Gastroesophageal sphincter (tissue), 4 donors: ENCODE measurements at regions not wholly inside any gene's neighbourhood (a gene's known extent, or its start where the extent isn't known, plus 50 kb on each side); places are given as distances from the start of the nearest gene placed in this dataset.

Experiments used
- ATAC-seq: fragments of 150-250 bp; one replicate; pipeline ENCODE4 v1.9.1; 2016; ENCODE audit warnings: mild to moderate bottlenecking, moderate library complexity
- H3K27ac ChIP-seq, 4 donors: fragments of 200-600 bp; sonication (generic) in 3 of 4; 1 replicate in 3 of 4; 2 replicates in 1 of 4; pipeline ENCODE4 v1.5.1; 2016 to 2019
- H3K27me3 ChIP-seq: fragments of 200-600 bp; sonication (generic); one replicate; pipeline ENCODE4 v1.5.1; 2019
- H3K36me3 ChIP-seq, 2 donors: fragments of 200-600 bp; sonication (generic); one replicate each; pipeline ENCODE4 v1.5.1; 2019; ENCODE audit warnings: control low read depth in 1 of 2
- H3K4me1 ChIP-seq, 3 donors: fragments of 200-600 bp; sonication (generic); 1 replicate in 2 of 3; 2 replicates in 1 of 3; pipeline ENCODE4 v1.5.1; 2016 to 2019; ENCODE audit warnings: control low read depth in 2 of 3
- H3K4me3 ChIP-seq, 2 donors: fragments of 200-600 bp; sonication (generic); one replicate each; pipeline ENCODE4 v1.5.1; 2019; ENCODE audit warnings: mild to moderate bottlenecking in 1 of 2, moderate library complexity in 1 of 2
- H3K9me3 ChIP-seq, 3 donors: fragments of 200-600 bp; sonication (generic); one replicate each; pipeline ENCODE4 v1.5.1; 2017 to 2019; ENCODE audit warnings: control low read depth in 2 of 3
- CTCF ChIP-seq, 4 experiments: fragments of 200-600 bp in 2 of 4; fragments of 450-650 bp in 2 of 4; sonication (generic) in 1 of 4; IDR thresholded peaks; one replicate each; pipeline ENCODE4 v1.5.1; 2017 to 2019; ENCODE audit warnings: antibody characterized with exemption in 4 of 4, mild to moderate bottlenecking in 2 of 4, moderate library complexity in 2 of 4
- EP300 ChIP-seq: sonication (generic); formaldehyde crosslinking; IDR thresholded peaks from one replicate; pipeline ENCODE4 v1.6.1; 2017; ENCODE audit warnings: antibody characterized with exemption, mild to moderate bottlenecking
- POLR2A ChIP-seq, 2 donors: fragments of 450-650 bp; IDR thresholded peaks; one replicate each; pipeline ENCODE4 v1.6.1; 2017; ENCODE audit warnings: antibody characterized with exemption in 2 of 2, mild to moderate bottlenecking in 2 of 2, moderate library complexity in 1 of 2
- POLR2AphosphoS5 ChIP-seq: sonication (generic); formaldehyde crosslinking; IDR thresholded peaks from one replicate; pipeline ENCODE4 v1.6.1; 2017; ENCODE audit warnings: antibody characterized with exemption
- WGBS, 2 donors: methylation state at CpG; one replicate each; pipeline ENCODE4 v1.1.5; 2018; ENCODE audit warnings: low coverage in 1 of 2; 5-methylcytosine and 5-hydroxymethylcytosine counted together

DNA sequence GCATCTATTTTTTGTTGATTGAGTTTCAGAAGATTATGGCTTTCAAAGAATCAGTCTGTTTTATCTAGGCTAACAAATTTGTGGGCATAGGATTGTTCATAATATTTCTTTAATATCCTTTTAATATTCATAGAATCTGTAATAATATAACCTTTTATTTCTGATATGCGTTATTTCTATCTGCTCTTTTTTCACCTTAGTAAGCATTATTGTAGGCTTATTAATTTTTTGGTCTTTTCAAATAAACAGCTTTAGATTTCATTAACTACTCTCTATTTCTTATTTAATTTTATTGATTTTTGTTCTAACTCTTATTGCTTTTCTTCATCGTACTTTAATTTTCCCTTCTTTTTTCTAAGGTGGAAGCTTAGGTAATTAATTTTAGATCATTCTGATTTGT lies 1614.4 kb upstream of the DDX18 start:
- H3K4me1 ChIP-seq, result no peaks in the 10 kb centered on the region
- peaks cover 0 to 9% (median 0%) of the 10 kb centered on the region in 3 donors for H3K9me3 ChIP-seq
- TF ChIP-seq POLR2A (IDR thresholded peaks at IDR 0.05) (no peak), POLR2AphosphoS5 (no peak), CTCF (IDR thresholded peaks at IDR 0.05) (no peak), EP300 (no peak)
- 80 to 98% methylated on average over 2 of the region's 2 CpGs for whole genome bisulfite sequencing, 2 donors
- ATAC-seq, result no peak
- H3K27ac ChIP-seq, result no peak overlapping the region
- H3K27me3 ChIP-seq, result no peaks in the 10 kb centered on the region
- no peaks in the 10 kb centered on the region for H3K36me3 ChIP-seq
- no peak overlapping the region for H3K4me3 ChIP-seq

- no peaks in the 10 kb centered on the region for H3K27me3 ChIP-seq
- no peak overlapping the region for H3K27ac ChIP-seq
- H3K4me3 ChIP-seq, result no peak overlapping the region
- no peak for ATAC-seq
- TF ChIP-seq EP300, result no peak
- TF ChIP-seq POLR2A (IDR thresholded peaks at IDR 0.05), result no peak
- TF ChIP-seq POLR2AphosphoS5, result no peak
- no peak for TF ChIP-seq CTCF (IDR thresholded peaks at IDR 0.05)
- H3K9me3 ChIP-seq, result no peaks in the 10 kb centered on the region
- no peaks in the 10 kb centered on the region for H3K36me3 ChIP-seq
- WGBS, 2 donors, result 59 to 82% methylated on average over 3 of the region's 3 CpGs
- H3K4me1 ChIP-seq, result no peaks in the 10 kb centered on the region
Measured at GRCh38 chr2:116211719-116212118, 1602.8 kb upstream of the DDX18 start.

GRCh38 chr2:116222793-116223192 lies 1591.7 kb upstream of the DDX18 start:
- no peaks in the 10 kb centered on the region for H3K4me1 ChIP-seq
- no peak for TF ChIP-seq CTCF (IDR thresholded peaks at IDR 0.05)
- TF ChIP-seq EP300, result no peak
- no peak for TF ChIP-seq POLR2A (IDR thresholded peaks at IDR 0.05)
- TF ChIP-seq POLR2AphosphoS5, result no peak
- no peaks in the 10 kb centered on the region for H3K36me3 ChIP-seq
- no peak overlapping the region for H3K27ac ChIP-seq
- ATAC-seq, result no peak
- peaks cover 0 to 7% (median 0%) of the 10 kb centered on the region in 3 donors for H3K9me3 ChIP-seq
- no peak overlapping the region for H3K4me3 ChIP-seq
- H3K27me3 ChIP-seq, result no peaks in the 10 kb centered on the region
- 81 to 96% methylated on average over 4 of the region's 4 CpGs for WGBS, 2 donors

GRCh38 chr2:116223912-116224311 lies 1590.6 kb upstream of the DDX18 start:
- H3K36me3 ChIP-seq, result no peaks in the 10 kb centered on the region
- no peak overlapping the region for H3K4me3 ChIP-seq
- TF ChIP-seq POLR2AphosphoS5 (no peak), POLR2A (IDR thresholded peaks at IDR 0.05) (no peak), EP300 (no peak), CTCF (IDR thresholded peaks at IDR 0.05) (no peak)
- H3K4me1 ChIP-seq, result no peaks in the 10 kb centered on the region
- peaks cover 0 to 7% (median 0%) of the 10 kb centered on the region in 3 donors for H3K9me3 ChIP-seq
- no peak overlapping the region for H3K27ac ChIP-seq
- WGBS, 2 donors, result no CpG with 5 or more reads among the region's 4 CpGs
- no peaks in the 10 kb centered on the region for H3K27me3 ChIP-seq
- no peak for ATAC-seq

GRCh38 chr2:116224610-116225009 lies 1589.9 kb upstream of the DDX18 start:
- Histone ChIP-seq H3K4me3 (no peak overlapping the region), H3K4me1 (no peaks in the 10 kb centered on the region), H3K27me3 (no peaks in the 10 kb centered on the region), H3K27ac (no peak overlapping the region), H3K36me3 (no peaks in the 10 kb centered on the region), H3K9me3 (peaks cover 0 to 7% (median 0%) of the 10 kb centered on the region in 3 donors)
- peak; percentile 10 for ATAC-seq
- WGBS, 2 donors, result 83% methylated on average over 1 of the region's 6 CpGs; no CpG with 5 or more reads in 1 of the 2 donors
- no peak for TF ChIP-seq EP300
- TF ChIP-seq POLR2A (IDR thresholded peaks at IDR 0.05), result no peak
- TF ChIP-seq POLR2AphosphoS5, result no peak
- TF ChIP-seq CTCF (IDR thresholded peaks at IDR 0.05), result no peak
